H1 (cell line): ENCODE measurements at regions not wholly inside any gene's neighbourhood (a gene's known extent, or its start where the extent isn't known, plus 50 kb on each side); places are given as distances from the start of the nearest gene placed in this dataset.

Source experiments
- CTCF ChIA-PET: fragments of 300-600 bp; sonication (Branson Sonifier 250); formaldehyde crosslinking; loops from one replicate; lab custom pipeline; 2021; ENCODE audit not compliant: partially characterized antibody; lab: Charles Lee
- POLR2A ChIA-PET: fragments of 300-600 bp; sonication (Branson Sonifier 250); formaldehyde crosslinking; loops from one replicate; lab custom pipeline; 2021; ENCODE audit warnings: inconsistent platforms; ENCODE audit not compliant: partially characterized antibody; lab: Charles Lee
- DNase-seq, 2 experiments: peaks; one replicate each; pipeline versions ENCODE4 v3.0.0 to v3.0.0-alpha.2; 2010 to 2022; ENCODE audit warnings: low spot score in 2 of 2, low read depth in 1 of 2, mixed read lengths in 1 of 2
- FAIRE-seq: peaks from 2 replicates; lab custom pipeline; 2011; peaks lifted over from hg19 to GRCh38; lab: Jason Lieb, UNC
- H2AFZ ChIP-seq: 2 replicates; pipeline ENCODE4 v1.8.1; 2012; ENCODE audit warnings: low read length, inconsistent platforms
- H2AK5ac ChIP-seq: 2 replicates; pipeline ENCODE4 v1.6.1; 2013; ENCODE audit warnings: low read depth, low read length
- H2BK120ac ChIP-seq: replicated peaks from 2 replicates; pipeline ENCODE3; 2013; ENCODE audit warnings: low read depth, low read length, inconsistent platforms
- H2BK12ac ChIP-seq: 2 replicates; pipeline ENCODE4 v1.6.1; 2013; ENCODE audit warnings: low read depth, low read length
- H2BK15ac ChIP-seq: 2 replicates; pipeline ENCODE4 v1.6.1; 2013; ENCODE audit warnings: low read length
- H2BK20ac ChIP-seq: 2 replicates; pipeline ENCODE4 v1.6.1; 2013; ENCODE audit warnings: low read length
- H2BK5ac ChIP-seq: 2 replicates; pipeline ENCODE4 v1.6.1; 2013; ENCODE audit warnings: low read depth, low read length
- H3K14ac ChIP-seq: 2 replicates; pipeline ENCODE4 v1.6.1; 2013; ENCODE audit warnings: inconsistent platforms; ENCODE audit not compliant: insufficient read length
- H3K18ac ChIP-seq: 2 replicates; pipeline ENCODE4 v1.6.1; 2013; ENCODE audit warnings: low read length; ENCODE audit errors: extremely low read depth
- H3K23ac ChIP-seq: 2 replicates; pipeline ENCODE4 v1.6.1; 2013; ENCODE audit warnings: inconsistent platforms; ENCODE audit not compliant: insufficient read length
- H3K23me2 ChIP-seq: 2 replicates; pipeline ENCODE4 v1.6.1; 2013; ENCODE audit warnings: low read depth, low read length
- H3K27ac ChIP-seq: 2 replicates; pipeline ENCODE4 v1.6.1; 2011; ENCODE audit warnings: low read depth, low read length, inconsistent platforms
- H3K27me3 ChIP-seq, 4 experiments: replicated peaks in 1 of 4; 1 replicate in 1 of 4; 2 replicates in 3 of 4; pipeline versions ENCODE4 v1.6.1 to v1.8.1; 2011 to 2013; ENCODE audit warnings: low read length in 3 of 4, mild to moderate bottlenecking in 3 of 4, inconsistent platforms in 2 of 4, mixed read lengths in 2 of 4, moderate library complexity in 1 of 4; ENCODE audit not compliant: control insufficient read depth in 3 of 4, insufficient read depth in 3 of 4; ENCODE audit errors: extremely low read depth in 1 of 4
- H3K36me3 ChIP-seq, 4 experiments: 2 replicates each; pipeline versions ENCODE4 v1.6.1 to v1.8.1; 2011 to 2013; ENCODE audit warnings: mild to moderate bottlenecking in 4 of 4, low read length in 3 of 4, moderate library complexity in 2 of 4, control low read depth in 1 of 4, inconsistent platforms in 1 of 4; ENCODE audit not compliant: insufficient read depth in 4 of 4, control insufficient read depth in 2 of 4
- H3K4ac ChIP-seq: replicated peaks from 2 replicates; pipeline ENCODE3; 2013; ENCODE audit warnings: low read length, low read depth, mixed read lengths, inconsistent platforms; ENCODE audit not compliant: insufficient read length
- H3K4me1 ChIP-seq, 4 experiments: replicated peaks in 1 of 4; 1 replicate in 1 of 4; 2 replicates in 3 of 4; pipeline versions ENCODE4 v1.6.1 to v1.8.1; 2011 to 2013; ENCODE audit warnings: low read length in 3 of 4, inconsistent platforms in 2 of 4, mixed read lengths in 1 of 4; ENCODE audit not compliant: insufficient read depth in 4 of 4, control insufficient read depth in 3 of 4
- H3K4me2 ChIP-seq, 2 experiments: 2 replicates each; pipeline versions ENCODE4 v1.6.1 to v1.8.1; 2011 to 2013; ENCODE audit warnings: low read depth in 2 of 2, low read length in 2 of 2, control low read depth in 1 of 2, inconsistent platforms in 1 of 2, mild to moderate bottlenecking in 1 of 2; ENCODE audit not compliant: insufficient read depth in 1 of 2
- H3K4me3 ChIP-seq, 4 experiments: fragments of 200-600, 300-600 bp in 1 of 4; sonication (generic), shearing (Covaris generic), sonication (Bioruptor Twin) in 1 of 4; 2 replicates each; pipeline versions ENCODE4 v1.5.1 to v1.8.1; 2011 to 2016; ENCODE audit warnings: low read length in 4 of 4, low read depth in 3 of 4, control low read depth in 2 of 4, inconsistent platforms in 2 of 4, mild to moderate bottlenecking in 2 of 4, mixed read lengths in 1 of 4, moderate library complexity in 1 of 4; ENCODE audit not compliant: insufficient read depth in 2 of 4; ENCODE audit errors: extremely low read depth in 1 of 4
- H3K56ac ChIP-seq: replicated peaks from 2 replicates; pipeline ENCODE3; 2013; ENCODE audit warnings: low read depth, mild to moderate bottlenecking, mixed read lengths, low read length, inconsistent platforms; ENCODE audit not compliant: insufficient read length
- H3K79me1 ChIP-seq: 2 replicates; pipeline ENCODE4 v1.6.1; 2013; ENCODE audit warnings: low read depth, low read length, control low read depth
- H3K79me2 ChIP-seq, 2 experiments: 2 replicates each; pipeline versions ENCODE4 v1.6.1 to v1.8.1; 2012 to 2013; ENCODE audit warnings: low read length in 2 of 2, mild to moderate bottlenecking in 2 of 2, inconsistent platforms in 1 of 2; ENCODE audit not compliant: insufficient read depth in 2 of 2, control insufficient read depth in 1 of 2
- H3K9ac ChIP-seq, 4 experiments: replicated peaks in 1 of 4; 1 replicate in 1 of 4; 2 replicates in 3 of 4; pipeline versions ENCODE4 v1.6.1 to v1.8.1; 2011 to 2013; ENCODE audit warnings: low read depth in 3 of 4, low read length in 3 of 4, control low read depth in 2 of 4, mild to moderate bottlenecking in 2 of 4, moderate library complexity in 2 of 4, inconsistent platforms in 1 of 4; ENCODE audit errors: extremely low read depth in 1 of 4
- H3K9me3 ChIP-seq, 2 experiments: 2 replicates each; pipeline versions ENCODE4 v1.6.1 to v1.8.1; 2012 to 2013; ENCODE audit warnings: mild to moderate bottlenecking in 2 of 2, moderate library complexity in 2 of 2, control low read depth in 1 of 2, inconsistent platforms in 1 of 2, low read depth in 1 of 2, low read length in 1 of 2, mixed read lengths in 1 of 2; ENCODE audit not compliant: insufficient read depth in 2 of 2
- H4K20me1 ChIP-seq, 2 experiments: replicated peaks in 1 of 2; 2 replicates each; pipeline versions ENCODE3 to v1.8.1; 2011 to 2013; ENCODE audit warnings: inconsistent platforms in 2 of 2, low read length in 2 of 2, mild to moderate bottlenecking in 1 of 2; ENCODE audit not compliant: insufficient read depth in 2 of 2, control insufficient read depth in 1 of 2
- H4K5ac ChIP-seq: 2 replicates; pipeline ENCODE4 v1.6.1; 2013; ENCODE audit warnings: low read length, low read depth, mixed read lengths, inconsistent platforms; ENCODE audit not compliant: insufficient read length
- H4K8ac ChIP-seq: 2 replicates; pipeline ENCODE4 v1.8.0; 2013; ENCODE audit warnings: mild to moderate bottlenecking, moderate library complexity, low read length, inconsistent platforms; ENCODE audit not compliant: insufficient read depth; ENCODE audit errors: extremely low read depth
- H4K91ac ChIP-seq: replicated peaks from 2 replicates; pipeline ENCODE3; 2013; ENCODE audit warnings: low read length, mixed read lengths, inconsistent platforms; ENCODE audit not compliant: insufficient read length
- CHD1 ChIP-seq: IDR thresholded peaks from 2 replicates; pipeline ENCODE4 v1.6.1; 2012; ENCODE audit warnings: low read depth, low read length, improper control_type of control experiment
- MAFK ChIP-seq: IDR thresholded peaks from 2 replicates; pipeline ENCODE4 v1.6.1; 2012; ENCODE audit warnings: low read depth, mild to moderate bottlenecking, improper control_type of control experiment, low read length
- NRF1 ChIP-seq: IDR thresholded peaks from 2 replicates; pipeline ENCODE4 v1.6.1; 2011; ENCODE audit warnings: mild to moderate bottlenecking, low read depth, low read length, improper control_type of control experiment
- POLR2A ChIP-seq, 2 experiments: IDR thresholded peaks; 1 replicate in 1 of 2; 2 replicates in 1 of 2; pipeline ENCODE4 v1.6.1; 2011; ENCODE audit warnings: low read depth in 2 of 2, low read length in 2 of 2, mild to moderate bottlenecking in 2 of 2; ENCODE audit errors: control extremely low read depth in 1 of 2
- POLR2AphosphoS5 ChIP-seq: IDR thresholded peaks from 2 replicates; pipeline ENCODE4 v1.6.1; 2011; ENCODE audit warnings: low read depth, low read length
- POU5F1 ChIP-seq: IDR thresholded peaks from 2 replicates; pipeline ENCODE4 v1.6.1; 2011; ENCODE audit warnings: low read depth, mild to moderate bottlenecking, low read length, moderate library complexity
- RAD21 ChIP-seq, 2 experiments: IDR thresholded peaks in 1 of 2; conservative IDR thresholded peaks in 1 of 2; 2 replicates each; pipeline ENCODE4 v1.6.1; 2011; ENCODE audit warnings: low read depth in 2 of 2, low read length in 2 of 2, improper control_type of control experiment in 1 of 2, inconsistent platforms in 1 of 2, mild to moderate bottlenecking in 1 of 2, moderate library complexity in 1 of 2
- SAP30 ChIP-seq: fragments of 300-600 bp; sonication (generic); IDR thresholded peaks from 2 replicates; pipeline ENCODE4 v1.7.1; 2012; ENCODE audit warnings: low read length, moderate library complexity, mild to moderate bottlenecking, inconsistent platforms; ENCODE audit not compliant: insufficient read depth, insufficient replicate concordance
- SIN3A ChIP-seq, 2 experiments: IDR thresholded peaks in 1 of 2; conservative IDR thresholded peaks in 1 of 2; 2 replicates each; pipeline ENCODE4 v1.6.1; 2011 to 2012; ENCODE audit warnings: low read length in 2 of 2, improper control_type of control experiment in 1 of 2, low read depth in 1 of 2, mild to moderate bottlenecking in 1 of 2
- SP1 ChIP-seq: IDR thresholded peaks from 2 replicates; pipeline ENCODE4 v1.6.1; 2011; ENCODE audit warnings: low read depth, low read length
- SP2 ChIP-seq: IDR thresholded peaks from 2 replicates; pipeline ENCODE4 v1.6.1; 2012; ENCODE audit warnings: mild to moderate bottlenecking, low read length, inconsistent platforms
- WGBS, 2 experiments: shearing (Covaris generic) in 1 of 2; methylation state at CpG; one replicate each; pipeline versions ENCODE4 v1.1.6 to v1.1.7; 2013 to 2015; ENCODE audit warnings: low lambda C conversion rate in 2 of 2, mixed read lengths in 2 of 2, inconsistent platforms in 1 of 2, low coverage in 1 of 2, missing lambda C conversion rate in 1 of 2; ENCODE audit not compliant: insufficient replicate concordance in 2 of 2, insufficient coverage in 1 of 2, insufficient read length in 1 of 2; ENCODE audit errors: extremely low coverage in 1 of 2, missing lambda C conversion rate in 1 of 2; 5-methylcytosine and 5-hydroxymethylcytosine counted together
- TF ChIP-seq, protein P1 (sequence below): IDR thresholded peaks from 2 replicates; pipeline ENCODE4 v1.6.1; 2012; ENCODE audit warnings: low read length, inconsistent platforms

DNA sequence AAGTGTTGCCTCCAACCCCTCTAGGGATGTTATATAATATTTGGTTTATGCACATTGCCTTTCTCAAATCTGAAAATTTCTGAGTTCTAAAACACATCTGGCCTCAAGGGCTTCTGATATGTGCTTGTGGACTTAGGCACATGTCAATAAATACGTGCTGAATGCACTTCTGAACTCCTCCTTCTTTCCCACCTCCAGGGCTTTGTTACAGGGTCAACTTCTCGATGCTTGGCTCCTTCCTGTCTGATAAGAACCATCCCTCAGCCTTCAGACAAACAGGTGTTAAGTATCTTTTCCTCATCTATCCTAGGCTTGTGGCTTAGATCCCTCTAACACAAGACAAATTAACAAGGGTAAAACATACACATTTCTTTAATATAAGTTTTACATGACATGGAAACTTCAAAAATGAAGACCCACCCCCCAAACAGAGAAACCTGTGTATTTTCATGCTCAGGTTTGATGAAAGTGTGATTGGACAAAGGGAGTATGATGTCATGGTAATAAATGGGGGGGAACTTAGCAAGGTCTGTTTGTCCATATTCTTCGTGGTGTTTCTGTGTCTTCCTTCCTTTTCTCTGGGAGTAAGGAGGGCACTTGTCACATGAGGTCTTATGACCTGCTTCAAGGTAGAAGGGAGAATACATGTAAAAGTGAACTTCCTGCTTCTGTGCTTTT, 326.9 kb downstream of the CD83 start:
- Histone ChIP-seq H3K9me3 (0 out of 4 replicates have a peak, but pooled peaks cover 0 to 8% of the 10 kb centered on the region in 2 experiments), H4K91ac (no peak overlapping the region), H3K23ac (no peak overlapping the region), H4K20me1 (no peaks in the 10 kb centered on the region), H4K8ac (no peak overlapping the region), H2AK5ac (no peak overlapping the region), H3K56ac (no peak overlapping the region), H2BK12ac (no peak overlapping the region), H3K23me2 (no peaks in the 10 kb centered on the region), H3K18ac (no peak overlapping the region), H4K5ac (no peak overlapping the region), H2BK20ac (no peak overlapping the region), H3K14ac (no peak overlapping the region), H2AFZ (no peak overlapping the region), H2BK5ac (no peak overlapping the region), H3K27me3 (no peaks in the 10 kb centered on the region), H3K79me1 (no peaks in the 10 kb centered on the region), H3K27ac (no peak overlapping the region), H3K36me3 (no peaks in the 10 kb centered on the region; a peak in 1 of 8 replicates), H3K4me1 (peaks cover 0 to 9% (median 3%) of the 10 kb centered on the region in 4 experiments; a peak in 4 of 7 replicates), H2BK15ac (no peak overlapping the region), H3K4ac (no peak overlapping the region), H3K4me3 (no peak overlapping the region), H3K9ac (no peak overlapping the region), H3K79me2 (no peaks in the 10 kb centered on the region), H3K4me2 (no peak overlapping the region), H2BK120ac (no peak overlapping the region)
- CTCF ChIA-PET: no interaction called here
- FAIRE-seq (no peak), DNase-seq (no peak)
- 88% methylated on average over 3 of the region's 3 CpGs; no CpG with 5 or more reads in 1 of the 2 experiments for WGBS, 2 experiments
- POLR2A ChIA-PET: interaction anchor here (1.0 kb wide), 1 partner anchor 9 kb away, joined by 5 read pairs; no protein-coding TSS in a partner anchor
- TF ChIP-seq CHD1 (no peak), SP2 (no peak), POU5F1 (no peak), SIN3A (conservative IDR thresholded peaks at IDR 0.05 in 1 of 2, IDR thresholded peaks at IDR 0.05 in 1 of 2; ENCODE audit: low read depth in 1 of 2, low read length in 2 of 2) (no peak), SAP30 (no peak), SP1 (no peak), NRF1 (no peak), POLR2A (IDR thresholded peaks at IDR 0.05; ENCODE audit: control extremely low read depth in 1 of 2, low read depth in 2 of 2, low read length in 2 of 2) (no peak), POLR2AphosphoS5 (no peak), MAFK (no peak), RAD21 (IDR thresholded peaks at IDR 0.05 in 1 of 2, conservative IDR thresholded peaks at IDR 0.05 in 1 of 2; ENCODE audit: low read depth in 2 of 2, low read length in 2 of 2) (no peak)
- TF ChIP-seq, protein P1, sequence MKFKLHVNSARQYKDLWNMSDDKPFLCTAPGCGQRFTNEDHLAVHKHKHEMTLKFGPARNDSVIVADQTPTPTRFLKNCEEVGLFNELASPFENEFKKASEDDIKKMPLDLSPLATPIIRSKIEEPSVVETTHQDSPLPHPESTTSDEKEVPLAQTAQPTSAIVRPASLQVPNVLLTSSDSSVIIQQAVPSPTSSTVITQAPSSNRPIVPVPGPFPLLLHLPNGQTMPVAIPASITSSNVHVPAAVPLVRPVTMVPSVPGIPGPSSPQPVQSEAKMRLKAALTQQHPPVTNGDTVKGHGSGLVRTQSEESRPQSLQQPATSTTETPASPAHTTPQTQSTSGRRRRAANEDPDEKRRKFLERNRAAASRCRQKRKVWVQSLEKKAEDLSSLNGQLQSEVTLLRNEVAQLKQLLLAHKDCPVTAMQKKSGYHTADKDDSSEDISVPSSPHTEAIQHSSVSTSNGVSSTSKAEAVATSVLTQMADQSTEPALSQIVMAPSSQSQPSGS: no peak
